ENCODE measurements at regions not wholly inside any gene's neighbourhood (a gene's known extent, or its start where the extent isn't known, plus 50 kb on each side); places are given as distances from the start of the nearest gene placed in this dataset.

DNA sequence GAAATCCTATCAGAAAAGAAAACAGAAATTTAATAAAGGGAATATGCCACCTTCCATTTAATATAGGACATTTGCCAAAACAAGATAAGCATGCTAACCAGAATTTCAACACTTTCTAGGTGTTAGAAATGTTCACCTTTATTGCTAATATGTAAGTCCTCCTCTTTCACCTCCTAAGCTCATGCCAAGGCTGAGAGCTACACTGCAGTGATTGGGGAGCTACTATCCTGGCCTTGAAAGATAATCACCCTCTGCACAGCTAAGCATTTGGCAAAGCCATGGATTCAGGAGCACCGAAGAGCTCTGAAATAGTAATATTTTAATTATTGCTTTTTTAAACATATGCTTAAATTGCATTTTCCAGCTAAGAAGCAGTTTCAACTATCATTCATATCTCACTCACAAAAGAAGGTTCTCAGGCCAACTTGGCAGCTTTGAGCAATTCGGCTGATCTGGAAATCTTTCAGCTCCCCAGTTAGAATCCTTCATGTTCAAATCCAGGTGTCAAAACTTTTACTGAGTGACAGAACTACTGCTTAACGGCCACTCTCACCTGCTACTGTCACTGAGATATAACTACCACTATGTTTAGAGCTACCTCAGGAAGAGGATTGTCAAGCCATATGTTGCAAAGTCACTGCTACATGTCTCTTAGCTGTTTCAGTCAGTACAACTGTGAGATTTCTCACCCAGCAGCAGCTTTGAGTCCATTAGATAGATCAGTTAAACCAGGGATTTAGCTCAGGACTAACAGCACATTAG lies 302.0 kb downstream of the NFIB start:
- Histone ChIP-seq H3K4me3 (replicated peaks in 1 of 3; ENCODE audit: insufficient read depth in 1 of 3, low read depth in 2 of 3, low read length in 3 of 3) (no peak overlapping the region), H3K4me2 (ENCODE audit: low read depth, low read length) (no peak overlapping the region), H3K79me2 (ENCODE audit: insufficient read depth, low read length) (no peaks in the 10 kb centered on the region), H2AFZ (ENCODE audit: low read length) (no peak overlapping the region), H3K36me3 (replicated peaks in 1 of 2; ENCODE audit: control insufficient read depth in 1 of 2, insufficient read depth in 2 of 2, low read length in 2 of 2) (no peaks in the 10 kb centered on the region), H3K4me1 (ENCODE audit: insufficient read depth, low read length) (no peaks in the 10 kb centered on the region), H3K9me3 (ENCODE audit: low read length) (no peaks in the 10 kb centered on the region), H4K20me1 (ENCODE audit: insufficient read depth, low read length) (no peaks in the 10 kb centered on the region), H3K27ac (ENCODE audit: extremely low read length, insufficient read depth, low read length) (no peak overlapping the region), H3K27me3 (ENCODE audit: control insufficient read depth in 1 of 2, insufficient read depth in 2 of 2, low read length in 2 of 2) (no peaks in the 10 kb centered on the region; a peak in 1 of 5 replicates), H3K9ac (ENCODE audit: insufficient read depth, low read depth, low read length) (no peak overlapping the region)
- ChIA-PET POLR2A (no interaction called here), CTCF (ENCODE audit: low intra/inter-chr PET ratio, low total read pairs) (no interaction called here)
- BruUV-seq (replicated peaks): no TSS peak
- in situ Hi-C loops (cut with HindIII; ENCODE audit: extremely low pct_ligation_motif_present, low pct_unique_long_range_greater_than_20kb) (no loop called here), intact Hi-C loops (cut with micrococcal nuclease; ENCODE audit: unreplicated experiment) (no loop called here)
- no peak for DNase-seq (ENCODE audit: low spot score)
- TF ChIP-seq CEBPG (CRISPR knock-in tag; IDR thresholded peaks at IDR 0.05): no peak
- TF ChIP-seq ZFP36L1 (CRISPR knock-in tag; IDR thresholded peaks at IDR 0.05): no peak
- TF ChIP-seq ZNF619 (CRISPR knock-in tag; IDR thresholded peaks at IDR 0.05): no peak
- no peak for TF ChIP-seq NR2F1 (CRISPR knock-in tag; IDR thresholded peaks at IDR 0.05)
- TF ChIP-seq NFYB (CRISPR knock-in tag; IDR thresholded peaks at IDR 0.05): no peak
- TF ChIP-seq, protein P1, sequence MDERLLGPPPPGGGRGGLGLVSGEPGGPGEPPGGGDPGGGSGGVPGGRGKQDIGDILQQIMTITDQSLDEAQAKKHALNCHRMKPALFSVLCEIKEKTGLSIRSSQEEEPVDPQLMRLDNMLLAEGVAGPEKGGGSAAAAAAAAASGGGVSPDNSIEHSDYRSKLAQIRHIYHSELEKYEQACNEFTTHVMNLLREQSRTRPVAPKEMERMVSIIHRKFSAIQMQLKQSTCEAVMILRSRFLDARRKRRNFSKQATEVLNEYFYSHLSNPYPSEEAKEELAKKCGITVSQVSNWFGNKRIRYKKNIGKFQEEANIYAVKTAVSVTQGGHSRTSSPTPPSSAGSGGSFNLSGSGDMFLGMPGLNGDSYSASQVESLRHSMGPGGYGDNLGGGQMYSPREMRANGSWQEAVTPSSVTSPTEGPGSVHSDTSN (CRISPR knock-in tag; IDR thresholded peaks at IDR 0.05): no peak
- no peak for TF ChIP-seq GTF3A (CRISPR knock-in tag; conservative IDR thresholded peaks at IDR 0.05)
- TF ChIP-seq TOPORS (CRISPR knock-in tag; IDR thresholded peaks at IDR 0.05): no peak
- TF ChIP-seq ZNF773 (CRISPR knock-in tag; IDR thresholded peaks at IDR 0.05; ENCODE audit: borderline replicate concordance): no peak
- no peak for TF ChIP-seq ZMYM2 (CRISPR knock-in tag; IDR thresholded peaks at IDR 0.05)
- TF ChIP-seq ZNF180 (CRISPR knock-in tag; IDR thresholded peaks at IDR 0.05; ENCODE audit: borderline replicate concordance, low read depth): no peak
- no peak for TF ChIP-seq CEBPZ (IDR thresholded peaks at IDR 0.05; ENCODE audit: low read length)
- TF ChIP-seq, protein P2, sequence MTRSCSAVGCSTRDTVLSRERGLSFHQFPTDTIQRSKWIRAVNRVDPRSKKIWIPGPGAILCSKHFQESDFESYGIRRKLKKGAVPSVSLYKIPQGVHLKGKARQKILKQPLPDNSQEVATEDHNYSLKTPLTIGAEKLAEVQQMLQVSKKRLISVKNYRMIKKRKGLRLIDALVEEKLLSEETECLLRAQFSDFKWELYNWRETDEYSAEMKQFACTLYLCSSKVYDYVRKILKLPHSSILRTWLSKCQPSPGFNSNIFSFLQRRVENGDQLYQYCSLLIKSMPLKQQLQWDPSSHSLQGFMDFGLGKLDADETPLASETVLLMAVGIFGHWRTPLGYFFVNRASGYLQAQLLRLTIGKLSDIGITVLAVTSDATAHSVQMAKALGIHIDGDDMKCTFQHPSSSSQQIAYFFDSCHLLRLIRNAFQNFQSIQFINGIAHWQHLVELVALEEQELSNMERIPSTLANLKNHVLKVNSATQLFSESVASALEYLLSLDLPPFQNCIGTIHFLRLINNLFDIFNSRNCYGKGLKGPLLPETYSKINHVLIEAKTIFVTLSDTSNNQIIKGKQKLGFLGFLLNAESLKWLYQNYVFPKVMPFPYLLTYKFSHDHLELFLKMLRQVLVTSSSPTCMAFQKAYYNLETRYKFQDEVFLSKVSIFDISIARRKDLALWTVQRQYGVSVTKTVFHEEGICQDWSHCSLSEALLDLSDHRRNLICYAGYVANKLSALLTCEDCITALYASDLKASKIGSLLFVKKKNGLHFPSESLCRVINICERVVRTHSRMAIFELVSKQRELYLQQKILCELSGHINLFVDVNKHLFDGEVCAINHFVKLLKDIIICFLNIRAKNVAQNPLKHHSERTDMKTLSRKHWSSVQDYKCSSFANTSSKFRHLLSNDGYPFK (CRISPR knock-in tag; IDR thresholded peaks at IDR 0.05; ENCODE audit: borderline replicate concordance): no peak
- TF ChIP-seq SP2 (CRISPR knock-in tag; IDR thresholded peaks at IDR 0.05): no peak
- no peak for TF ChIP-seq SPEN (CRISPR knock-in tag; IDR thresholded peaks at IDR 0.05; ENCODE audit: low read depth)
- no peak for TF ChIP-seq KDM5A (IDR thresholded peaks at IDR 0.05; ENCODE audit: borderline replicate concordance, low read length)
- TF ChIP-seq KMT2A (CRISPR knock-in tag; IDR thresholded peaks at IDR 0.05): no peak
- TF ChIP-seq ZFP62 (CRISPR knock-in tag; IDR thresholded peaks at IDR 0.05): no peak
- TF ChIP-seq ZNF790 (CRISPR knock-in tag; IDR thresholded peaks at IDR 0.05; ENCODE audit: borderline replicate concordance): no peak
- FAIRE-seq: no peak
- no peak for ATAC-seq
- 10% methylated on average over 3 of the region's 3 CpGs for WGBS (ENCODE audit: low lambda C conversion rate)
